GM23338 (cell line): ENCODE measurements at regions not wholly inside any gene's neighbourhood (a gene's known extent, or its start where the extent isn't known, plus 50 kb on each side); places are given as distances from the start of the nearest gene placed in this dataset.

ENCODE experiments used
- ATAC-seq: fragments of 200-7000 bp; cut with Tn5 transposase; 3 replicates; pipeline ENCODE4 v1.9.1; 2020
- DNase-seq: peaks from one replicate; pipeline ENCODE4 v3.0.0-alpha.2; 2015; ENCODE audit warnings: low spot score
- H2AFZ ChIP-seq: fragments of 200-600 bp; sonication (generic); 2 replicates; pipeline ENCODE4 v1.8.0; 2016; ENCODE audit warnings: antibody characterized with exemption, mild to moderate bottlenecking, moderate library complexity
- H3F3A ChIP-seq: fragments of 200-600 bp; sonication (generic); replicated peaks from 2 replicates; pipeline ENCODE4 v1.8.0; 2017; ENCODE audit warnings: antibody characterized with exemption, mixed run types, low read depth
- H3K27ac ChIP-seq: fragments of 200-600 bp; sonication (generic); 2 replicates; pipeline ENCODE4 v1.6.1; 2016; ENCODE audit warnings: low read depth
- H3K27me3 ChIP-seq: fragments of 200-600 bp; sonication (generic); 2 replicates; pipeline ENCODE4 v1.8.0; 2016; ENCODE audit warnings: mild to moderate bottlenecking, mixed run types, moderate library complexity; ENCODE audit not compliant: insufficient read depth
- H3K36me3 ChIP-seq: fragments of 200-600 bp; sonication (generic); 2 replicates; pipeline ENCODE4 v1.8.0; 2016; ENCODE audit warnings: mild to moderate bottlenecking; ENCODE audit not compliant: insufficient read depth
- H3K4me1 ChIP-seq: fragments of 200-600 bp; sonication (generic); 2 replicates; pipeline ENCODE4 v1.8.0; 2016; ENCODE audit warnings: mild to moderate bottlenecking, moderate library complexity; ENCODE audit not compliant: insufficient read depth
- H3K4me2 ChIP-seq: fragments of 200-600 bp; sonication (generic); 2 replicates; pipeline ENCODE4 v1.7.1; 2017; ENCODE audit warnings: mixed run types
- H3K4me3 ChIP-seq: fragments of 200-600 bp; sonication (generic); 2 replicates; pipeline ENCODE4 v1.6.1; 2016; ENCODE audit warnings: mixed run types
- H3K79me2 ChIP-seq: fragments of 200-600 bp; sonication (generic); replicated peaks from 2 replicates; pipeline ENCODE4 v1.8.0; 2017; ENCODE audit warnings: mild to moderate bottlenecking; ENCODE audit not compliant: insufficient read depth
- H3K9me2 ChIP-seq: fragments of 200-600 bp; sonication (generic); 2 replicates; pipeline ENCODE4 v1.8.0; 2017; ENCODE audit not compliant: insufficient read depth
- H4K20me1 ChIP-seq: fragments of 200-600 bp; sonication (generic); replicated peaks from 2 replicates; pipeline ENCODE4 v1.8.0; 2017; ENCODE audit warnings: mild to moderate bottlenecking; ENCODE audit not compliant: insufficient read depth
- H3K27ac Mint-ChIP-seq: 2 replicates; pipeline ENCODE4 v1.8.0; 2020; ENCODE audit warnings: inconsistent platforms, mild to moderate bottlenecking, moderate library complexity, mixed read lengths
- H3K27me3 Mint-ChIP-seq: 3 replicates; pipeline ENCODE4 v1.8.0; 2022; ENCODE audit warnings: low read depth, mild to moderate bottlenecking, moderate library complexity, mixed read lengths, inconsistent platforms; ENCODE audit not compliant: insufficient read depth, poor library complexity
- H3K36me3 Mint-ChIP-seq: 3 replicates; pipeline ENCODE4 v1.8.0; 2021; ENCODE audit warnings: low read depth, mild to moderate bottlenecking, inconsistent platforms, moderate library complexity, mixed read lengths
- H3K4me1 Mint-ChIP-seq: 3 replicates; pipeline ENCODE4 v1.8.0; 2020; ENCODE audit warnings: mild to moderate bottlenecking, inconsistent platforms, mixed read lengths
- H3K4me3 Mint-ChIP-seq: 3 replicates; pipeline ENCODE4 v1.8.0; 2021; ENCODE audit warnings: moderate library complexity, mild to moderate bottlenecking, inconsistent platforms, mixed read lengths
- H3K9me3 Mint-ChIP-seq: 3 replicates; pipeline ENCODE4 v1.8.0; 2020; ENCODE audit warnings: moderate library complexity, mild to moderate bottlenecking, inconsistent platforms, mixed read lengths
- EZH2 ChIP-seq: fragments of 200-600 bp; sonication (generic); IDR thresholded peaks from one replicate; pipeline ENCODE4 v1.8.0; 2017; ENCODE audit warnings: antibody characterized with exemption, mild to moderate bottlenecking, low read depth; ENCODE audit not compliant: unreplicated experiment
- EZH2phosphoT487 ChIP-seq: fragments of 200-600 bp; sonication (generic); IDR thresholded peaks from one replicate; pipeline ENCODE4 v1.8.1; 2018; ENCODE audit warnings: antibody characterized with exemption; ENCODE audit not compliant: unreplicated experiment
- POLR2AphosphoS5 ChIP-seq: IDR thresholded peaks from 2 replicates; pipeline ENCODE4 v1.6.1; 2016; ENCODE audit warnings: antibody characterized with exemption, low read depth
- STAT1 ChIP-seq: IDR thresholded peaks from one replicate; pipeline ENCODE4 v1.6.1; 2016; ENCODE audit warnings: antibody characterized with exemption; ENCODE audit not compliant: unreplicated experiment
- ZNF331 ChIP-seq: fragments of 250-450 bp; sonication (Bioruptor Pico); IDR thresholded peaks from 2 replicates; pipeline ENCODE4 v1.5.0; 2020; ENCODE audit warnings: low read depth, mild to moderate bottlenecking, moderate library complexity
- TF ChIP-seq, protein P1 (sequence below): IDR thresholded peaks from 2 replicates; pipeline ENCODE4 v1.6.1; 2016; ENCODE audit warnings: antibody characterized with exemption
- TF ChIP-seq, protein P2 (sequence below): fragments of 250-450 bp; sonication (Bioruptor Pico); IDR thresholded peaks from 2 replicates; pipeline ENCODE4 v1.5.0; 2020; ENCODE audit warnings: mild to moderate bottlenecking, moderate library complexity
- TF ChIP-seq, protein P3 (sequence below), 2 experiments: fragments of 200-600 bp in 1 of 2; sonication (generic) in 1 of 2; conservative IDR thresholded peaks; 2 replicates each; pipeline versions ENCODE4 v1.5.1 to v1.6.1; 2016 to 2017; ENCODE audit warnings: antibody characterized with exemption in 2 of 2, low read depth in 2 of 2, mild to moderate bottlenecking in 2 of 2, moderate library complexity in 1 of 2
- TF ChIP-seq, protein P4 (sequence below): IDR thresholded peaks from one replicate; pipeline ENCODE4 v1.6.1; 2018; ENCODE audit warnings: antibody characterized with exemption; ENCODE audit not compliant: unreplicated experiment

DNA sequence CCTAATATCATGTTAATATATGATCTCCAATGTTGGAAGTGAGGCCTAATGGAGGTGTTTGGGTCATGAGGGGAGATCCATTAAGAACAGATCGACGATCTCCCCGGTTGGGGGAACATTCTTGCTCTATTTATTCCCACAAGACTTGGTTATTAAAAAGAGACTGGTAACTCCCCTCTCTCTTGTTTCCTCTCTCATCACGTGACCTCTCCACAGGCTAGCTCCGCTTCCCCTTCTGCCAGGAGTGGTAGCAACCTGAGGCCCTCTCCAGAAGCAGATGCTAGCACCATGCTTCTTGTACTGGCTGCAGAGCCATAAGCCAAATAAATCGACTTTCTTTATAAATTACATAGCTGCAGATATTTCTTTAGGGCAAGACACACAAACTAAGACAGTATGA is 794.4 kb downstream of the MTRR start:
- no peak overlapping the region for H3K4me3 ChIP-seq
- H3K9me2 ChIP-seq = peaks cover 9% of the 10 kb centered on the region; the same call in 1 of the 2 replicates
- H3K27ac ChIP-seq = no peak overlapping the region
- H3K4me2 ChIP-seq = no peak overlapping the region
- H3K27me3 Mint-ChIP-seq = no peaks in the 10 kb centered on the region
- no peaks in the 10 kb centered on the region for H3K4me1 ChIP-seq
- H4K20me1 ChIP-seq = no peaks in the 10 kb centered on the region
- H3F3A ChIP-seq = no peaks in the 10 kb centered on the region
- H3K36me3 Mint-ChIP-seq = no peaks in the 10 kb centered on the region
- peak overlapping the region; percentile 47; the same call in 1 of the 2 replicates for H2AFZ ChIP-seq
- no peaks in the 10 kb centered on the region for H3K36me3 ChIP-seq
- ATAC-seq (no peak), DNase-seq (no peak)
- H3K79me2 ChIP-seq = no peaks in the 10 kb centered on the region
- H3K27ac Mint-ChIP-seq = no peak overlapping the region
- H3K27me3 ChIP-seq = no peaks in the 10 kb centered on the region
- H3K9me3 Mint-ChIP-seq = no peaks in the 10 kb centered on the region
- no peaks in the 10 kb centered on the region for H3K4me1 Mint-ChIP-seq
- TF ChIP-seq, protein P1, sequence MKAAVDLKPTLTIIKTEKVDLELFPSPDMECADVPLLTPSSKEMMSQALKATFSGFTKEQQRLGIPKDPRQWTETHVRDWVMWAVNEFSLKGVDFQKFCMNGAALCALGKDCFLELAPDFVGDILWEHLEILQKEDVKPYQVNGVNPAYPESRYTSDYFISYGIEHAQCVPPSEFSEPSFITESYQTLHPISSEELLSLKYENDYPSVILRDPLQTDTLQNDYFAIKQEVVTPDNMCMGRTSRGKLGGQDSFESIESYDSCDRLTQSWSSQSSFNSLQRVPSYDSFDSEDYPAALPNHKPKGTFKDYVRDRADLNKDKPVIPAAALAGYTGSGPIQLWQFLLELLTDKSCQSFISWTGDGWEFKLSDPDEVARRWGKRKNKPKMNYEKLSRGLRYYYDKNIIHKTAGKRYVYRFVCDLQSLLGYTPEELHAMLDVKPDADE = no peak
- no peak for TF ChIP-seq STAT1
- no peak for TF ChIP-seq POLR2AphosphoS5
- TF ChIP-seq, protein P2, sequence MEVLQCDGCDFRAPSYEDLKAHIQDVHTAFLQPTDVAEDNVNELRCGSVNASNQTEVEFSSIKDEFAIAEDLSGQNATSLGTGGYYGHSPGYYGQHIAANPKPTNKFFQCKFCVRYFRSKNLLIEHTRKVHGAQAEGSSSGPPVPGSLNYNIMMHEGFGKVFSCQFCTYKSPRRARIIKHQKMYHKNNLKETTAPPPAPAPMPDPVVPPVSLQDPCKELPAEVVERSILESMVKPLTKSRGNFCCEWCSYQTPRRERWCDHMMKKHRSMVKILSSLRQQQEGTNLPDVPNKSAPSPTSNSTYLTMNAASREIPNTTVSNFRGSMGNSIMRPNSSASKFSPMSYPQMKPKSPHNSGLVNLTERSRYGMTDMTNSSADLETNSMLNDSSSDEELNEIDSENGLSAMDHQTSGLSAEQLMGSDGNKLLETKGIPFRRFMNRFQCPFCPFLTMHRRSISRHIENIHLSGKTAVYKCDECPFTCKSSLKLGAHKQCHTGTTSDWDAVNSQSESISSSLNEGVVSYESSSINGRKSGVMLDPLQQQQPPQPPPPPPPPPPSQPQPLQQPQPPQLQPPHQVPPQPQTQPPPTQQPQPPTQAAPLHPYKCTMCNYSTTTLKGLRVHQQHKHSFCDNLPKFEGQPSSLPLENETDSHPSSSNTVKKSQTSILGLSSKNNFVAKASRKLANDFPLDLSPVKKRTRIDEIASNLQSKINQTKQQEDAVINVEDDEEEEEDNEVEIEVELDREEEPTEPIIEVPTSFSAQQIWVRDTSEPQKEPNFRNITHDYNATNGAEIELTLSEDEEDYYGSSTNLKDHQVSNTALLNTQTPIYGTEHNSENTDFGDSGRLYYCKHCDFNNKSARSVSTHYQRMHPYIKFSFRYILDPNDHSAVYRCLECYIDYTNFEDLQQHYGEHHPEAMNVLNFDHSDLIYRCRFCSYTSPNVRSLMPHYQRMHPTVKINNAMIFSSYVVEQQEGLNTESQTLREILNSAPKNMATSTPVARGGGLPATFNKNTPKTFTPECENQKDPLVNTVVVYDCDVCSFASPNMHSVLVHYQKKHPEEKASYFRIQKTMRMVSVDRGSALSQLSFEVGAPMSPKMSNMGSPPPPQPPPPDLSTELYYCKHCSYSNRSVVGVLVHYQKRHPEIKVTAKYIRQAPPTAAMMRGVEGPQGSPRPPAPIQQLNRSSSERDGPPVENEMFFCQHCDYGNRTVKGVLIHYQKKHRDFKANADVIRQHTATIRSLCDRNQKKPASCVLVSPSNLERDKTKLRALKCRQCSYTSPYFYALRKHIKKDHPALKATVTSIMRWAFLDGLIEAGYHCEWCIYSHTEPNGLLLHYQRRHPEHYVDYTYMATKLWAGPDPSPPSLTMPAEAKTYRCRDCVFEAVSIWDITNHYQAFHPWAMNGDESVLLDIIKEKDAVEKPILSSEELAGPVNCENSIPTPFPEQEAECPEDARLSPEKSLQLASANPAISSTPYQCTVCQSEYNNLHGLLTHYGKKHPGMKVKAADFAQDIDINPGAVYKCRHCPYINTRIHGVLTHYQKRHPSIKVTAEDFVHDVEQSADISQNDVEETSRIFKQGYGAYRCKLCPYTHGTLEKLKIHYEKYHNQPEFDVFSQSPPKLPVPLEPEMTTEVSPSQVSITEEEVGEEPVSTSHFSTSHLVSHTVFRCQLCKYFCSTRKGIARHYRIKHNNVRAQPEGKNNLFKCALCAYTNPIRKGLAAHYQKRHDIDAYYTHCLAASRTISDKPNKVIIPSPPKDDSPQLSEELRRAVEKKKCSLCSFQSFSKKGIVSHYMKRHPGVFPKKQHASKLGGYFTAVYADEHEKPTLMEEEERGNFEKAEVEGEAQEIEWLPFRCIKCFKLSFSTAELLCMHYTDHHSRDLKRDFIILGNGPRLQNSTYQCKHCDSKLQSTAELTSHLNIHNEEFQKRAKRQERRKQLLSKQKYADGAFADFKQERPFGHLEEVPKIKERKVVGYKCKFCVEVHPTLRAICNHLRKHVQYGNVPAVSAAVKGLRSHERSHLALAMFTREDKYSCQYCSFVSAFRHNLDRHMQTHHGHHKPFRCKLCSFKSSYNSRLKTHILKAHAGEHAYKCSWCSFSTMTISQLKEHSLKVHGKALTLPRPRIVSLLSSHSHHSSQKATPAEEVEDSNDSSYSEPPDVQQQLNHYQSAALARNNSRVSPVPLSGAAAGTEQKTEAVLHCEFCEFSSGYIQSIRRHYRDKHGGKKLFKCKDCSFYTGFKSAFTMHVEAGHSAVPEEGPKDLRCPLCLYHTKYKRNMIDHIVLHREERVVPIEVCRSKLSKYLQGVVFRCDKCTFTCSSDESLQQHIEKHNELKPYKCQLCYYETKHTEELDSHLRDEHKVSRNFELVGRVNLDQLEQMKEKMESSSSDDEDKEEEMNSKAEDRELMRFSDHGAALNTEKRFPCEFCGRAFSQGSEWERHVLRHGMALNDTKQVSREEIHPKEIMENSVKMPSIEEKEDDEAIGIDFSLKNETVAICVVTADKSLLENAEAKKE = no peak
- TF ChIP-seq, protein P3, sequence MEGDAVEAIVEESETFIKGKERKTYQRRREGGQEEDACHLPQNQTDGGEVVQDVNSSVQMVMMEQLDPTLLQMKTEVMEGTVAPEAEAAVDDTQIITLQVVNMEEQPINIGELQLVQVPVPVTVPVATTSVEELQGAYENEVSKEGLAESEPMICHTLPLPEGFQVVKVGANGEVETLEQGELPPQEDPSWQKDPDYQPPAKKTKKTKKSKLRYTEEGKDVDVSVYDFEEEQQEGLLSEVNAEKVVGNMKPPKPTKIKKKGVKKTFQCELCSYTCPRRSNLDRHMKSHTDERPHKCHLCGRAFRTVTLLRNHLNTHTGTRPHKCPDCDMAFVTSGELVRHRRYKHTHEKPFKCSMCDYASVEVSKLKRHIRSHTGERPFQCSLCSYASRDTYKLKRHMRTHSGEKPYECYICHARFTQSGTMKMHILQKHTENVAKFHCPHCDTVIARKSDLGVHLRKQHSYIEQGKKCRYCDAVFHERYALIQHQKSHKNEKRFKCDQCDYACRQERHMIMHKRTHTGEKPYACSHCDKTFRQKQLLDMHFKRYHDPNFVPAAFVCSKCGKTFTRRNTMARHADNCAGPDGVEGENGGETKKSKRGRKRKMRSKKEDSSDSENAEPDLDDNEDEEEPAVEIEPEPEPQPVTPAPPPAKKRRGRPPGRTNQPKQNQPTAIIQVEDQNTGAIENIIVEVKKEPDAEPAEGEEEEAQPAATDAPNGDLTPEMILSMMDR (conservative IDR thresholded peaks at IDR 0.05; ENCODE audit: low read depth in 2 of 2) = no peak
- no peak for TF ChIP-seq EZH2phosphoT487
- TF ChIP-seq EZH2 = no peak
- TF ChIP-seq, protein P4, sequence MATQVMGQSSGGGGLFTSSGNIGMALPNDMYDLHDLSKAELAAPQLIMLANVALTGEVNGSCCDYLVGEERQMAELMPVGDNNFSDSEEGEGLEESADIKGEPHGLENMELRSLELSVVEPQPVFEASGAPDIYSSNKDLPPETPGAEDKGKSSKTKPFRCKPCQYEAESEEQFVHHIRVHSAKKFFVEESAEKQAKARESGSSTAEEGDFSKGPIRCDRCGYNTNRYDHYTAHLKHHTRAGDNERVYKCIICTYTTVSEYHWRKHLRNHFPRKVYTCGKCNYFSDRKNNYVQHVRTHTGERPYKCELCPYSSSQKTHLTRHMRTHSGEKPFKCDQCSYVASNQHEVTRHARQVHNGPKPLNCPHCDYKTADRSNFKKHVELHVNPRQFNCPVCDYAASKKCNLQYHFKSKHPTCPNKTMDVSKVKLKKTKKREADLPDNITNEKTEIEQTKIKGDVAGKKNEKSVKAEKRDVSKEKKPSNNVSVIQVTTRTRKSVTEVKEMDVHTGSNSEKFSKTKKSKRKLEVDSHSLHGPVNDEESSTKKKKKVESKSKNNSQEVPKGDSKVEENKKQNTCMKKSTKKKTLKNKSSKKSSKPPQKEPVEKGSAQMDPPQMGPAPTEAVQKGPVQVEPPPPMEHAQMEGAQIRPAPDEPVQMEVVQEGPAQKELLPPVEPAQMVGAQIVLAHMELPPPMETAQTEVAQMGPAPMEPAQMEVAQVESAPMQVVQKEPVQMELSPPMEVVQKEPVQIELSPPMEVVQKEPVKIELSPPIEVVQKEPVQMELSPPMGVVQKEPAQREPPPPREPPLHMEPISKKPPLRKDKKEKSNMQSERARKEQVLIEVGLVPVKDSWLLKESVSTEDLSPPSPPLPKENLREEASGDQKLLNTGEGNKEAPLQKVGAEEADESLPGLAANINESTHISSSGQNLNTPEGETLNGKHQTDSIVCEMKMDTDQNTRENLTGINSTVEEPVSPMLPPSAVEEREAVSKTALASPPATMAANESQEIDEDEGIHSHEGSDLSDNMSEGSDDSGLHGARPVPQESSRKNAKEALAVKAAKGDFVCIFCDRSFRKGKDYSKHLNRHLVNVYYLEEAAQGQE = no peak
- TF ChIP-seq ZNF331 = no peak
- H3K4me3 Mint-ChIP-seq = no peak overlapping the region
